Nucleus accumbens (tissue), 56 donors: ENCODE measurements at regions not wholly inside any gene's neighbourhood (a gene's known extent, or its start where the extent isn't known, plus 50 kb on each side); places are given as distances from the start of the nearest gene placed in this dataset.

Source experiments
- DNase-seq, 56 donors: peaks; one replicate each; lab custom pipeline; 2025; lab: John Stamatoyannopoulos, UW

DNA sequence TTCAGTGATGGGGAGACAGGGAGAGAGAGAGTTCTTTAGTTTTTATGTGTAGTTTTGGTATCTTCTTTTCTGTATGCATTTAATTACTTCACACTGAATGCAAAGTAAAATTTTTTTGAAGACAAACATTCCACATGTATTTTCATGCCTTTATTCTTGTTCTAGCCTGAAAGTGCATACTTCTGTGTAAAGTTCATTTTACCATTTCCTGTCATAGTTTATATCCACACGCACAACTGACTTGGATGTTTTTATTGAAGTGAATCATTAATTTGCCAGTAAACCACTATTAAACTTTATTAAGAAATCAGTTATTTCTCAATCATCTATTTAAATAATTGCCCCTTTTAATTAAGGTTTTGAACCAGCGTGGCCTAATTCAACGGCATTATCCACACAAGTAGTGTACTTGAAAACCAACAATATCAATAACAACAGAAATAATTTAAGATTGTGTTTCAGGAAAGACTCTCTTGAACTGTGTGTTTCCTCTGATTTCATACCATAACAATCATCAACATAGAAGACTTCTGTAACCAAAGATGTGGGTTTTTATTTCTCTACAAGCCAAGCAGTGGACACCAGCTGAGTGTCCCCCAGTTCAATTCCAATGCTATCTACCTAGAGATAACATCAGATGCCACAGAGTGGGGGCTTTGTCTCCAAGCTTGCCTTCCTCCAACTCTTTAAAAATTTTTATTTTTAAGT lies 512.7 kb upstream of the JAG1 start:
- no peak for DNase-seq

DNA sequence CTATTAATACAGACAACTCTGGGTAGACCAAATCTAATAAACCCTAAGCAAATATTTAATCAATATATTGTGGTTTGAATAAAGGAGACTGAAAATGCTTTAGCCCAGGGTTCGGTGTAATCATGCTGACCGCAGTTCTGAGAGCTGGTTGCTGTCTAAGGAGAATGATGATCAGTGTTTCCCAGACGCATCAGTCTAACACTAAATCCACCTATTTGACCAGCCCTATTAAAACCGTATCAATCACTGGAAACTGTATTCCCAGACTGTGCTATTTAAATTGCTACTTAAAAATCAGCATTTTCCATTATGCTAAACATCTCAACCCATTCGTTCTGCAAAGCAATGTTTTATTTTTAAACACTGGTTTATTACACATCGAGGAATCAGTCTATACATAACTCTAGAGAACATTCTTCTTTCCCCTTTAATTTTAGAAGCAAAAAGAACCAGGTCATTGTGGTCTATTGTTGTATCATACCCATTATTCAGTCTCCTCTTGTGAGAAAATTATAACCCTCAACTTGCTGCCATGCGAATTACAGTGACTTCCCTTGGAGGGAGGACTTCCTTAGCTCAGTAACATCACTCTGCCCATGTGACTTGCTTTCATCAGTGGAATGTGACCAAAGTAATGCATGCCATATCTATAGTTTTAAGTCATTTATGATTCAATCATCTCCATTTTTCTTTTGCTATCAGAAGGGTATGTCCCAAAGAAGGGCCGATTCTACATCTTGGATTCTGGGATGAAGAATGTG lies 515.2 kb upstream of the JAG1 start:
- no peak for DNase-seq

DNA sequence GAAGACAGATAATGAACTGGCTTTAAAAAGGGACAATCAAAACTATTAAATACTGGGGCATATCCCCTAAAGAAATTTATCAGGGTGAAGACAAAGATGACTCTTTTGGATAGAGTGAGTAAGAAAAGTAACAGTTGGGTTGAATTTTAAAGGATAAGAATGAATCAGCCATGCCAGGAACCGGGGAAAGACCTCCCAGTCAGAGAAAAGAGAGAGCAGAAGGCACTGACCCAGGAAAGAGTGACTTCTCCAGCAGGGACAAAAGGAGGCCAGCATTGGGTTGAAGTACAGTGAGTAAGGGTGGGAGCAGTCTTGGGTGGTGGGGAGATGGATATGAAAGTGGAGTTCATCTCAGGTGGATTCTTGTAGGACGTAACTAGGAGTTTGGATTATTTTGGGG lies 516.9 kb upstream of the JAG1 start:
- no peak for DNase-seq

DNA sequence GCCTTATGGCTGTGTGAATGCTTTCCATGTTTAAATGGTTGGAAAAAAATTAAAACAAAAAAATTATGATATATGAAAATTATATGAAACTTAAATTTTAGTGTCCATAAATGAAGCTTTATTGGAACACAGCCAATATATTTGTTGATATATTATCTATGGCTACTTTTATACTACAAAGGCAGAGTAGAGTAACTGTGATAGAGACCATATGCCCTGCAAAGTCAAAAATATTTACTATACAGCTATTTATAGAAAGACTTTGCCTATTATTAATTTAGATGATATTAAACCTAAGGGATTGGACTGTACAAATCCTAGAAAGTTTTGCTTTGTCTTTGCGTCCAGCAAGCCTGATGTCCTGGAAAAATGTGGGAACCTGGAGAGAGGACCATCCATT lies 518.3 kb upstream of the JAG1 start:
- no peak for DNase-seq

DNA sequence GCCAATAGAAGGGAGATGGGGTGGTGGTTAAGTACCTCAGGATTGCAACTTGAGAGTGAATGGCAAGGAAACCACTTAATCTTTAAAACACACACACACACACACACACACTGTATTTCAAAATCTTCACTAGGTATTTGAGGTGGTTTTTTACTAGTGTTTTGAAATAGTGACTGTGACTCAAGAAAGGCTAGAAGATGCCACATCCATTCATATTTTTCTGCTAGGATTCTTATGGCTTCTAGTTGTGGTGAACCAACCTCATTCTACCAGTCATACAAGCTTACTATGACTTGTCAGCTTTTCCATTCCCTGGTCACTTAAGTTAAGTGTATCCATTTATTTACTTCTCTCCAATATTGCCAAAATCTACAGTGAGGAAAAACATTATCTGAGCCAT lies 519.4 kb upstream of the JAG1 start:
- no peak for DNase-seq

DNA sequence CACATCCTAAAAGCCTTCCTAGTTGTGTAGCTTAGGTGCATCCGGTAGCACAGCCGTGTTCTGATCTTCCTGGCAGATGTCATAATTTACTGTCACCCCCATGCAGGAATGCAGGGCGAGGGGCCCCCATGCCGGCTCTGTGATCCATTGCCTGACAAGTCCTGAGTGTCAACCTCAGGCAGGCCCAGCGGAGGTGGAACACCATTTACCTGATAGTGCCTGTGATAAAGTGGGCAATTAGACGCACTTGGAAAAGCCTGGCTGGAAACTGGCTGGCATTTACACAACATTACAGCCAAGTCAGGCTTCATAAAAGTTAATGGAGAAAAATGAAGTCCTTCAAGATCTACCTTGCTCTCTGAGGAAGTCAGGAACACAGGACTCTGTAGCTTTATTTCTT lies 521.4 kb upstream of the JAG1 start:
- no peak for DNase-seq

DNA sequence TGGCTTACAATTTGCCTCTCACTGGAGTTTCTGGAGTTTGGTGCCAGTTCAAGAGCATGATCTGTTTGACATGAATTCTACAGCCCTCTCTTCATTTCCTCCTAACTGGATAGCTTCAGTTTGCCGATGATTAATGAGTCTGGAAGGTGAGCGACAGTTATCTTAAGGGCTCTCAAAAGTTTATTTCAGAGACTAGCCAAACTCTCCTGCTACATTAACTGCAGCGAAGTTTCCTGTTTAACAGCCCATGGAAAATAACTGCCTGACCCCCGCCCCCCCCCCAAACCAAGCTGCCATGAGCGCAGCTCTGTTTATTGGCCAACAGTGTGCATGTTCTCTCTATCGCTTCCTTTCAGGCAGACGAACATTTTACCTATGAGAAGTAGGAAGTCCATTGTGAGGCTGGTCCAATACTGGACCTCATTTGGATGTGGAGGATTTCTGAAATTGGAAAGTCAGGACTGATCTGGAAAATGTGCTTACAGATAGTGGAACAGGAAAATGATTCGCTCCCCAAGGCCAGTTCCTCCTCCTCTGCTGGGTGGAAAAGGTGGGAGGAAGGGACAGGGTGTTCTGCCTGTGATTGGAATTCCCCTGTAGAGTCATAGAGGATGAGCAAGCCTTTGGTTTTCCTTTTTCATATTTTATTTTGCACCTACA lies 522.2 kb upstream of the JAG1 start:
- no peak for DNase-seq

DNA sequence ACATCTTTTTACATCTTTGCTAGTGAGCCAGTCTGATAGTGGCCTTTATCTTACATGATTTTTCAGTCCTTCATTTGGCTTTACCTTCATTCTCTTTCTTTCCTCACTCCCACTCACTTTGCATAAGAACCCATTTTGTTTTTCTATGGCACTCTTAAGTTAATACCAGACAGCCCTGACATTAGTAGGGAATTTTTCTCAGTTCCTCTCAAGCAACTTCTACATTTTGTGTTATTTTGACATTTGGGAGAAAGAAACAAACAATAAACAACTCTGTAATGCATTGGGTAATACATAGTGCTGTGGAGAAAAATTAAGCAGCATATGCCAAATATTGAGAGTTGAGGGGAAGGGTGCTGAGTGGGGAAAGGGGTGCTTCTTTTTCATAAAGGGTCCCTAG lies 524.1 kb upstream of the JAG1 start:
- no peak for DNase-seq

DNA sequence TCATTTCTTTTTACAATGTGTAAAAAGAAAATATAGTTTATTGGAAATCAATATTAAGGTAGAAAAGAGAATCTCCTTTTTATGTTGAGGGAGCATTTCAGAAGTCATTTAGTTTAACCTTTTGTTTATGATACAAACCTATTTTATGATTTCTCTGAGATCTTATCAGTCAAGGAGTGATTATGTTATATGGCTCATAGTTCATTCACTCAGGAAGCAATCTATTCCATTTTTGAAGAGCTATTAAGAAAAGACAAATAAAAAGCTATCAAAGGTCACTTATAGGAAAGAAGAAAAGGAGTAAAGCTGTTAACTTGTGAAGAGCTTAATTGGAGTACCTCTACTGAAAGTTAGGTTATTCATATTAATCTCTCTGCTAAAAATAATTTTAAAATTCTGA lies 526.6 kb upstream of the JAG1 start:
- no peak for DNase-seq

DNA sequence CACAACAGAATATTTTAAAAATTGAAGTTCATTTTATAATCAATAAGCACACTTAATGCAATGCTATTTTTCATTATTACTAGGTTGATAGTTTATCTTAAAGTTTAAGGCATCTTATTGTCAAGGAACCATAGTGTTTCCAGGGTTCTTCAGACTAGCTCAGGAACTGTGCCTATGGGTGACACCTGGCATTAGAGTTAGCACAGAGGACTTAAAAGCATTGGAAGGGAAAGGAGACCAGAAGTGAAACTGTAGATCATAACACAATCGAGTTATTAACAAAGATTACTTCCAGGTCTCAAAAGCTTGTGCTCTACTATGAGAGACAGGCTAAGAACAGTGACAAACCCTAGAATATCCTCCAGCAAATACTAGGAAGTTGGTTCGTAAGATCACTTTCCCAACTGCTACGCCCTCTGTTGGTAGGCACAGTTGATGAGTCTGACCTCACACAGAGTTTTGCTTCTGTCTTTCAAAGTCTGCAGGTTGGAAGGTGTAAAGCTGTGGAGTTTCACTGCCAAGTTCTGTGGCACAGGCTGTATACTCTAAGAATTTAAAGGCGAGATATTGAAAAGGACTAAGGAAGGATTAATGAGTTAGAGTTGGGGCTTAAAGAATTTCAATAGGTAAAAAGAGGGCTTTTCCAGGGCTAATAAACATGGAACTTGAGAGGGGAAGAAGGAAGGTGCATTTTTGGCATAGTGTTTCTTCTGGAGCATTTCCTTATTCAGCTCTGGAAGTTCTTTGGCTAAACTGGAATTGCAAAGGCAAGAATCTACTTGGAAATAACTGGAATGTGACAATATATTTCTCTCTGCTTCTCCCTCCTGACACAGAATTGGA lies 531.3 kb upstream of the JAG1 start:
- peak in 25 of 56 donors; percentile 2 to 60 (median 11) for DNase-seq

DNA sequence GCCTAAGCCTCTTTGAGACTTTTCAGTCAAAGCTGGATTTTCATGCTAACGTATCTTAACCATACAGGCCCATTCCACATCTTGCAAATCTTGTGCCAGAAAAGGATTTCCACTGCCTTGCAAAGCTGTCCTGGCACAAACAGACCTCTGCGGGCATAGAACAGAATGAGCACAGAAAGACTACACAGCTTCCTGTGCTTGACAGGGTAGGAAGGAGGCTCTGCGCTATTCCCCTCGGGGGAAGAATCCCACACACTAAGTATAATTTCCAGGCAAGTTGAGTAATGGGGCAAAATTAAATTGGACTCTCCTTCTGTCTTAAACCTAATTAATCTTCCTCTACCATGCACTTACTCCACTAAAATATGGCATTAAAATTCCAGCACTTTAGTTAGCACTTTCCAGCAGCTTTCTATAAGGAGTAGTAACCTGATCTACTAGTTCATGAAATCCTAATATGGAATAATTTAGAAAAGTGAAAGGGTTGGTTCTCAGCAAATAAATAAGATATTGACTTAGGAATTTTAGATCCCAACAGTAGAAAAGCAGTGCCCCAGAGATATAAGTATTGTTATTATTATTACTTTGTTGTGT lies 532.1 kb upstream of the JAG1 start:
- DNase-seq, result no peak

DNA sequence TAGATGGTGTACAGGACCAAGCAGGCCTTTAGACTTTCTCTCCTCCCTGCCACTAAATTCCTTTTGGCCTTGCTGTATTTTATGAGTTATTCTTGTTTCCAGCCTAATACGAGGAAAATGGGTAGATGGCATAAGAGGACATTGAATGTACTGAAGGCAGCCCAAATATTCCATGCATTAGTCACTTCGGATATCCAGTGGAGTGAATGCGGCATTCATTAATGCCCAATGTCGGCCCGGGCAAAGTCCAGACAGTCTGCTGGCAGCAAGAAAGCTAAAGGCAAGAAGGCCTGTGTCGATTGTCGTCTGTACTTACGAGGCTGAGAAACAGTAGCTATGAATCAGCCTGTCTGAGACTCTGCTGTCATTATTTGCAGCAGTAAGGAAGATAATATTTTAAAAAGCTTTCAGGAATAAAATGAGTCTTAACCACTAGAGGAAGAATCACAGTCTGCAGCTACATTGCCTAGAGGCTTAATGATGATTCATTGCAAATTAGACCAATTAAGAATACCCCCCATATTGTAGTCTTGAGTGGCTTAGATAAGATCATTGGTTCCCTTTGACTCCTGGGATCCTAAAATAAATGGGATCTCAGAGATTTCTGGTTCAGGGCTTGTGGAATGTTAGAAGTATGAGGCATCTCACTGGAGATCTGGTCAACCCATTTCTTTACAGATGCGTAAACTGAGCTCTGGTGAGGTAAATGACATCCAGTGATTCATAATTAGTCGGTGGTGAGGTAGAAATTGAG lies 534.1 kb upstream of the JAG1 start:
- DNase-seq, result peak in 6 of 56 donors; percentile 4 to 34 (median 12)

DNA sequence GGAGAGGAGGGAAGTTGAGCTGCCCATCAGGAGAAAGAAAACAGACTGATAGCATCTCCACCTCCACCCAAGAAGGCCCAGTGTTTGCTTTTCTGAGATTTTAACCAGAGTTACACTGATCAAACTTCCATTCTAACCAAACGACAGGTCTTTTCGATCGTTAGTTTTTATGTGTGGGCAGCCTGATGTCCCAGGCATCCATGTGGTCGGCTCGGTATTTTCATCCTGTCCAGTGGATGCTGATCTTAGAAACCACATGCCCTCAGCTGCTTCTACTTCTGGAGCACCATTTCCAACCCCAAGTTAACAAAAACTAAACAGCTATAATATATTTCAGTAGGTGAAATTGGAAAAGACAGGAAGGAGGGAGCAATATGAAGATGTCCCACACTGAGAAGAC lies 536.8 kb upstream of the JAG1 start:
- no peak for DNase-seq

DNA sequence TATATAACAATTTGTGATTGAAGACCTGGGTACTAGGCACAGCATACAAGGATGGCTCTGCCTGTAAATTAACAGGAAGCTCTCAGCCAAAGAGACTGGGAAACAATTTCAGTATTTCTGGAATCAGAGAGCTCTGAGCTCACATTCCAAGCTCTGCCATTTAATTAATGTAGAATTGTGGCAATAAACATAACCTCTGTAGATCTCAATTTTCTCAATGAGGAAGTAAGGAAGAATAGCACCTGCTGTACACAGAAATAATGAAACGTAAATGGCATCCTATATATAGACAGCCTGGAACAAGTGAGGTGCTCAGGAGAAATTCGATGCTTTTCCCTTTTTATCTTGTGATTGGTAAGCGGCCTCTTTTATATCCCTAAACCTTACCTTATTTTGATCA lies 538.5 kb upstream of the JAG1 start:
- DNase-seq, result no peak

DNA sequence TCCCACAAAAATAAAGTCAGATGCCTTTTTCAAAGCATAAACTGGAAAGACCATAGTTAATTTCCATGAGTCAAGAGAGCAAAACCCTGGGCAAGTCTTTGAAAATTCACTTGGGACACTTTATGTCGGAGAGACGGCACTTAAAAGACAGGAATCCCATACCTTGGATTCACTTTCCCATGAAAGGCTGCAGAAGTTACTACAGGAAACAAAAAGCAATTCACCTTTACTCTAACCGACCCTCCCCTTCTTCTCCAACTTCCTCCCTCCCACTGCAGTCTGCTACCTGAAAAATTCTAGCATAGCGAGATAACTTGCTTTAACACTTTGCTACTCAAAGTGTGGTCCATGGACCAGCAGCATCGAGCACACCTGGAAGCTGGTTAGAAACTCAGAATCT lies 539.1 kb upstream of the JAG1 start:
- no peak for DNase-seq

DNA sequence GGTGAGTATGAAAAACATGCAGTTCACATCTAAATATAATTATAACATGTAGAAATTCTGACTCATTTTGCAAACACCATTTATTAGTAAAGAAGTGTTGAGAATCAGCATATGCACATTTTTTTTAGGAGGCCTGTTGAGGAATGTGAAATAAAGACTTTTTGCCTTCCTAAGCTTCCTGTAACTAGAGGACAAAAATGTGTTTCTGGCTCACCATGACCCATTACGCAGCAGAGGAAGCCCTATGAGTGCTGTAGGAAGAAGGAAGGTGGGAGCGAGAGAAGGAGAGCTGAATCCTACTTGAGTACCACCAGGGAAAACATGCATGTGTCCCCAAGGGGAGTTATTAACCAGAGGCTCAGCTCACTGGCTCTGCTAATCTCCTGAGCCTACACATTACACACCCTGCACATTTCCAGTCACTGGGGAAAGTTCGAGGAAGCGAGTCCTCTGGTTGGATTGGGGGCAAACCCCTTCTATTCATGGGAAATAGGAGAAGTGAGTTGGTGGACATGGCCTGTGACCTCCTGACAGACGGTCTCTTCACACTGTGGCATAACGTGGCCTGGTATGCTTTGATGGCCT lies 540.5 kb upstream of the JAG1 start:
- no peak for DNase-seq

DNA sequence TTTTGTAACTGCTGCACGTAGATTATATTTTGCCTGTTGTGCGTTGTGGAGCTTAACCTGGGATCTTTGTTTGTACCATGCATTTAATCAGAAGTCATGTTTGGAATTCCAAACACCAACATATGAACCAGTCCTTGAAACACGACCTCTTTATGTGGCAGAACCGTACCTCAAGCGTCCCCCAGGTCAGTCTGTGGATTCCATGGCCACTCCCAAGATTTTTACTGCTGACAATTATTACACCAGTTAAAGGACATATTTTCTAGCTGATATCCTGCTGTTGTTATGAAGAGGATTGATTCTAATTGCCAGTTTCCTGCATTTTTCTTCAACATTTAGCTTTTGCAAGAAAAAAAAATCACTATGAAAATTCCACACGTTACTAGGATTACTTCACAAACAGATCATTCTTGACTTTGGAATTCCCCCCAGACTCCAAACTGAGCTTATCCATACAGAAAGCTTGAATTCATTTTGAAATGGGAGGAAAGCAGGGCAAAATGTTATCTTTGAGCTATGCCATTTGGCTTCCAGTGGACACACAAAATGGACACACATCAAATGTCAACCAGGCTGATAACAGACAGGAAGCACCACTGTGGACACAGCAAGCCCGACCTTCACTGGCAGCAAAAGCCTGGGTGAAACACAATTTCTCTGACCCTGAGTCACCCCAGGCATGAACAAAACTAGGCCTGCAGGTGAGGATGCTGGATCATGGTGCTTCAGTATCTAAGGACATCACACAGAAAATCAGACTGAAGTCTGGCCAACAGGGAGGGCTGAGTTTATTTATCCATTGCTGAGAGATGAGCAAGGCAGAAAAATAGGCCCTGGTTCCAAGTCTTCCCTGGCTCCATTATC lies 542.9 kb upstream of the JAG1 start:
- no peak for DNase-seq
